C4-2B (cell line): ENCODE measurements at regions not wholly inside any gene's neighbourhood (a gene's known extent, or its start where the extent isn't known, plus 50 kb on each side); places are given as distances from the start of the nearest gene placed in this dataset.

Experiments used
- H3K27ac ChIP-seq: fragments of 450-650 bp; 2 replicates; pipeline ENCODE4 v1.5.1; 2017
- ZFX ChIP-seq: fragments of 450-650 bp; IDR thresholded peaks from 2 replicates; pipeline ENCODE4 v1.6.1; 2017
- TF ChIP-seq, protein P1 (sequence below): fragments of 450-650 bp; conservative IDR thresholded peaks from 2 replicates; pipeline ENCODE4 v1.5.1; 2017; ENCODE audit warnings: mild to moderate bottlenecking

DNA sequence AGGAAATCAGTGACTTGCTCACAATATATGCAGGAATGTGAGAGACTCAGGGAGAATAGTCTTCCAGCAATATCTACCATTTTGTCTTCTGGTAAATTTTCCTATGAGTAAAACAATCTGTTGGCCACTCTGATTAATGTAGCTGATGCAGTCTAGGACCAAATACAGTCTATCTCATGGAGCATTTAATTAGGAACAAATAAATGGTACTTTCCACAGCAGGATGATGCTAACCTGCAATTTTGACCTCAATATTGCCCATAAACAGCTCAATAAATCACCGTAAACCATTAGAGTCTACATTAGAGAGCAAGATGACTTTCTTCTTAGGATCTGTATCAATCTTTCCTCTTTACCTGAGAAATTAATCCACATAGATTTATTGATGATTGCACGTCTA is 567.7 kb upstream of the B3GALT2 start:
- TF ChIP-seq, protein P1, sequence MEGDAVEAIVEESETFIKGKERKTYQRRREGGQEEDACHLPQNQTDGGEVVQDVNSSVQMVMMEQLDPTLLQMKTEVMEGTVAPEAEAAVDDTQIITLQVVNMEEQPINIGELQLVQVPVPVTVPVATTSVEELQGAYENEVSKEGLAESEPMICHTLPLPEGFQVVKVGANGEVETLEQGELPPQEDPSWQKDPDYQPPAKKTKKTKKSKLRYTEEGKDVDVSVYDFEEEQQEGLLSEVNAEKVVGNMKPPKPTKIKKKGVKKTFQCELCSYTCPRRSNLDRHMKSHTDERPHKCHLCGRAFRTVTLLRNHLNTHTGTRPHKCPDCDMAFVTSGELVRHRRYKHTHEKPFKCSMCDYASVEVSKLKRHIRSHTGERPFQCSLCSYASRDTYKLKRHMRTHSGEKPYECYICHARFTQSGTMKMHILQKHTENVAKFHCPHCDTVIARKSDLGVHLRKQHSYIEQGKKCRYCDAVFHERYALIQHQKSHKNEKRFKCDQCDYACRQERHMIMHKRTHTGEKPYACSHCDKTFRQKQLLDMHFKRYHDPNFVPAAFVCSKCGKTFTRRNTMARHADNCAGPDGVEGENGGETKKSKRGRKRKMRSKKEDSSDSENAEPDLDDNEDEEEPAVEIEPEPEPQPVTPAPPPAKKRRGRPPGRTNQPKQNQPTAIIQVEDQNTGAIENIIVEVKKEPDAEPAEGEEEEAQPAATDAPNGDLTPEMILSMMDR: no peak
- TF ChIP-seq ZFX: no peak
- H3K27ac ChIP-seq: no peak overlapping the region

DNA sequence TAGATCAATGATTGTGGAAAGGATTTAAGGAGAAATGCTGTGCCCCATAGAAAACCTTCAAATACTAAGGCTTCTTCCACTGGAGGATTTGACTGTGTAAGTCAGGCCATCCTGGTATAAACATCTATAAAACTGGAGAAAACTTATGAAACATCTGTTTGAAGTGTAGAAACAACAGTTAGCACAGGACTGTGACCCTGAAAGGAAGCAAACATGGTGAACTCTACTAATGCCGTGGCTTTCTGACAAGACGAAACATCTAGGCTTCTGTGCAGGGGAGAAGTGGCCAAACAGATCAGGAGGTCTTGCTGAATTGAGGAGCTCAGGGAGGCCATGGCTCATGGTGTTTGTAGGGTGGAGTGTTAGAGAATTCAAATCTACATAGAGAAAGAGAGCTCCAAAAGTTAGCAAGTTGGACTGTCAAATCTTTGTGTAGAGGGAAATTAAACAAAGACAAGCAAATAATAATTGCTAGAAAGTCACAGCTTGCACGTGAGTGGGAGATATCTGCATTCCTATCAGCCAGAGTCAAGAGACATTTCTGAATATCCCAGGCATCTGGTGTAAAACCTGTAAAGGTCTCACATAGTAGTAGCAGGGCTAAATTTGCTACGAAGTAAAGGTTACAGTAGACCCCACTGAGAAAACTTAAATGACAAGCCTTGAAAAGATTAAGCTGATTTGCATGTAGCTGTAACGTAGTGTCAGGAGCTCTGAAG is 566.8 kb upstream of the B3GALT2 start:
- no peak for TF ChIP-seq ZFX
- TF ChIP-seq, protein P1: no peak
- H3K27ac ChIP-seq: no peak overlapping the region

DNA sequence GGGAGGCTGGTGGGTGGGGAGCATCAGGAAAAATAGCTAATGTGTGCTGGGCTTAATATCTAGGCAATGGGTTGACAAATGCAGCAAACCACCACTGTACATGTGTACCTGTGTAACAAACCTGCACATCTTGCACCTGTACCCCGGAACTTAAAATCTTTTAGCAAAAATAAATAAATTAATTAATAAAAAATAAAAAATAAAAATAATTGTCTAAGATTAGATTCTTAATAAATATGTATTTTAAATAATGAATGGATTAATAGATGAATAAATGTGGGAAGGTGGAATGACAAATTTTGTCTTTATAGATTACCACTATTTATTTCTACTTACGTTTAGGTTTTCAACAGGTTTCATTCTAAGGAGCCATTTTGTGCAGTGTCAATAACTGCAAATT is 563.5 kb upstream of the B3GALT2 start:
- no peak for TF ChIP-seq ZFX
- TF ChIP-seq, protein P1: no peak
- no peak overlapping the region for H3K27ac ChIP-seq

DNA sequence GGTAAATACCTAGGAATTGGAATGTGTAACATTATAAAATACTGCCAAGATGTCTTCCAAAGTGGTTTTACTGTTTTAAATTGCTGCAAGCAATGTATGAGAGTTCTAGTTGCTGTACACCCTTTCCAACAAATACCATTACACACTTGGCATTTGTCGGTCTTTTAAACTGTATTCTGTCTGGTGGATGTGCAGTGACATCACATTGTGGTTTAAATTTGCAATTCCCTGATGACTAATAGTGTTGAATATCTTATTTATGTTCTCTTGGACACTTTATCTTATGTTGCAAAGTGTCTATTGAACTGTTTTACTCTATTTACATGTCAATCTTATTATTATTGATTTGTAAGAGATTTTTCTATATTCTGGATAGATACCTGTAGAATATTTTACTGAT is 561.2 kb upstream of the B3GALT2 start:
- H3K27ac ChIP-seq: no peak overlapping the region
- TF ChIP-seq, protein P1: no peak
- TF ChIP-seq ZFX: no peak

DNA sequence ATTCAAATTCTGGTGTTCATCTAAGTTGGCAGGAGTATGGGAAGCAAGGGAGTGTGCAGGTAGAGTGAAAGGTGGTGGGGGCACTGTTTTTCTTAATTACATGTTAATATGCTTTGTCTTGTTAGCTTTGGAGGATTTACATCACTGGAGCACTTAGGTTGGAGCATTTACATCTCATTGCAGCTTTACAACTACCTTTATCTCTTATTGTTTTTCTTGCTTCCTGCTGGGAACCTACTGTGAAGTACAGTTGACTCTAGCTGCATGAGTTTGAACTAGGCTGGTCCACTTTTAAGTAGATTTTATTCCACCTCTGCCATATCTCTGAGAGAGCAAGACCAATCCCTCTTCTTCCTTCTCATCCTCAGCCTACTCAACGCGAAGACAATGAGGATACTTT is 554.8 kb upstream of the B3GALT2 start:
- TF ChIP-seq, protein P1: no peak
- no peak for TF ChIP-seq ZFX
- no peak overlapping the region for H3K27ac ChIP-seq

DNA sequence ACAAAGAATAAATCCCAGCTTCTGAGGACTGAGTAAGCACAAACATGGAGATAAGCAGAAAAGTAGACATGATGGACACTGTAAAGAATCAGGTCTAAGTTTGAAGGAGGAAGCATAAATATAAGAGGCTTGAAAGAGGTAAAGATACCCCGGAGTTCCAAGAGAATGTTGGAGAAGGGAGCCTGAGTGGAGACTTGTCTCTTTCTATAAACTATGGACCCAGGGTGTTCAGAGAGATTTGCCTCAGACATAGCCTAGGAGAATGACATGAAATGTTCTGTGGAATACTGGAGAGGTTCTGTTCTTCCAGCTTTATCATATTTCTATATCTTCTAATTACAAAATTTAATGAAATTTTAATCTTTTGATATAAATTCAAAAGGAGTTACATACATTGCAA is 554.3 kb upstream of the B3GALT2 start:
- H3K27ac ChIP-seq: no peak overlapping the region
- TF ChIP-seq ZFX: no peak
- TF ChIP-seq, protein P1: no peak

DNA sequence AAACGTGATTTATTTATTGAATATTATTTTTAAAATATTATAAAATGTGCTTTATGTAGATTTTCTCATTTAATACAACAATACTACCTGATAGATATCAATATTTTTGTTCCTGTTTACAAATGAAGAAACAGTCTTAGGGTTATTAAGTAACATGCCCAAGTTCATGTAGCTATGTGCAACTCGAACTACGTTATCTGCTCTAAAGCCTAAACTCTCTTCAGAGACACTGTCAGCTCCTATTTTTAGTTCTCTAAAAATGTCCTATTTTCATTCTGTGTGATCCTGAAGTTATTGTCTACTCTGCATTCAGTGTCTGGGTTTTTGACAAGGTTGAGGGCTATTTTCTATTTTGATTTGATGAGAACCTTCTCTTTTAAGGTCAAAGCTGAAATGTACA is 550.1 kb upstream of the B3GALT2 start:
- TF ChIP-seq ZFX: no peak
- TF ChIP-seq, protein P1: no peak
- H3K27ac ChIP-seq: no peak overlapping the region
